Hepatocyte (in vitro differentiated cells): ENCODE measurements at regions not wholly inside any gene's neighbourhood (a gene's known extent, or its start where the extent isn't known, plus 50 kb on each side); places are given as distances from the start of the nearest gene placed in this dataset.

Experiments
- DNase-seq: peaks from one replicate; pipeline ENCODE4 v3.0.0-alpha.2; 2016; ENCODE audit warnings: low spot score
- H2AFZ ChIP-seq: fragments of 200-600 bp; sonication (generic); 2 replicates; pipeline ENCODE4 v1.6.0; 2016; ENCODE audit warnings: antibody characterized with exemption, mild to moderate bottlenecking
- H3K27ac ChIP-seq: fragments of 200-600 bp; sonication (generic); 2 replicates; pipeline ENCODE4 v1.5.1; 2016; ENCODE audit warnings: mild to moderate bottlenecking
- H3K27me3 ChIP-seq: fragments of 200-600 bp; sonication (generic); 2 replicates; pipeline ENCODE4 v1.6.1; 2016
- H3K36me3 ChIP-seq: fragments of 200-600 bp; sonication (generic); replicated peaks from 2 replicates; pipeline ENCODE4 v1.5.1; 2016; ENCODE audit warnings: low read depth; ENCODE audit not compliant: insufficient read depth
- H3K4me1 ChIP-seq: fragments of 200-600 bp; sonication (generic); 2 replicates; pipeline ENCODE4 v1.5.1; 2016; ENCODE audit warnings: mild to moderate bottlenecking, moderate library complexity; ENCODE audit not compliant: insufficient read depth
- H3K4me2 ChIP-seq: fragments of 200-600 bp; sonication (generic); 2 replicates; pipeline ENCODE4 v1.6.0; 2016
- H3K4me3 ChIP-seq: fragments of 200-600 bp; sonication (generic); 2 replicates; pipeline ENCODE4 v1.5.1; 2016; ENCODE audit warnings: mild to moderate bottlenecking
- H3K79me2 ChIP-seq: fragments of 200-600 bp; sonication (generic); 2 replicates; pipeline ENCODE4 v1.6.0; 2017; ENCODE audit warnings: mild to moderate bottlenecking
- H3K9me2 ChIP-seq: fragments of 200-600 bp; sonication (generic); replicated peaks from 2 replicates; pipeline ENCODE4 v1.6.0; 2017; ENCODE audit warnings: mild to moderate bottlenecking; ENCODE audit not compliant: insufficient read depth
- H3K9me3 ChIP-seq: fragments of 200-600 bp; sonication (generic); 2 replicates; pipeline ENCODE4 v1.5.1; 2016; ENCODE audit warnings: low read depth, mild to moderate bottlenecking
- H4K20me1 ChIP-seq: fragments of 200-600 bp; sonication (generic); 2 replicates; pipeline ENCODE4 v1.6.0; 2016; ENCODE audit warnings: mild to moderate bottlenecking; ENCODE audit not compliant: insufficient read depth, poor library complexity, severe bottlenecking
- EZH2 ChIP-seq: fragments of 200-600 bp; sonication (generic); IDR thresholded peaks from 2 replicates; pipeline ENCODE4 v1.6.1; 2016; ENCODE audit warnings: antibody characterized with exemption, mild to moderate bottlenecking, borderline replicate concordance
- EZH2phosphoT487 ChIP-seq: fragments of 200-600 bp; sonication (generic); IDR thresholded peaks from one replicate; pipeline ENCODE4 v1.6.1; 2018; ENCODE audit warnings: antibody characterized with exemption, mild to moderate bottlenecking, low read depth, moderate library complexity; ENCODE audit not compliant: unreplicated experiment, severe bottlenecking
- WGBS: methylation state at CpG from one replicate; pipeline ENCODE4 v1.1.6; 2016; ENCODE audit warnings: low lambda C conversion rate; ENCODE audit errors: missing lambda C conversion rate; 5-methylcytosine and 5-hydroxymethylcytosine counted together
- TF ChIP-seq, protein P1 (sequence below): fragments of 200-600 bp; sonication (generic); IDR thresholded peaks from 2 replicates; pipeline ENCODE4 v1.5.1; 2016; ENCODE audit warnings: antibody characterized with exemption, mild to moderate bottlenecking; ENCODE audit not compliant: poor library complexity

GRCh38 chr12:4143896-4144295 is 129.7 kb upstream of the CCND2 start:
- no peak overlapping the region for H3K27ac ChIP-seq
- no peaks in the 10 kb centered on the region for H4K20me1 ChIP-seq
- no peak overlapping the region for H3K4me2 ChIP-seq
- no peak overlapping the region for H2AFZ ChIP-seq
- no peaks in the 10 kb centered on the region for H3K79me2 ChIP-seq
- H3K36me3 ChIP-seq, result no peaks in the 10 kb centered on the region
- TF ChIP-seq EZH2phosphoT487 (no peak), EZH2 (no peak)
- TF ChIP-seq, protein P1, sequence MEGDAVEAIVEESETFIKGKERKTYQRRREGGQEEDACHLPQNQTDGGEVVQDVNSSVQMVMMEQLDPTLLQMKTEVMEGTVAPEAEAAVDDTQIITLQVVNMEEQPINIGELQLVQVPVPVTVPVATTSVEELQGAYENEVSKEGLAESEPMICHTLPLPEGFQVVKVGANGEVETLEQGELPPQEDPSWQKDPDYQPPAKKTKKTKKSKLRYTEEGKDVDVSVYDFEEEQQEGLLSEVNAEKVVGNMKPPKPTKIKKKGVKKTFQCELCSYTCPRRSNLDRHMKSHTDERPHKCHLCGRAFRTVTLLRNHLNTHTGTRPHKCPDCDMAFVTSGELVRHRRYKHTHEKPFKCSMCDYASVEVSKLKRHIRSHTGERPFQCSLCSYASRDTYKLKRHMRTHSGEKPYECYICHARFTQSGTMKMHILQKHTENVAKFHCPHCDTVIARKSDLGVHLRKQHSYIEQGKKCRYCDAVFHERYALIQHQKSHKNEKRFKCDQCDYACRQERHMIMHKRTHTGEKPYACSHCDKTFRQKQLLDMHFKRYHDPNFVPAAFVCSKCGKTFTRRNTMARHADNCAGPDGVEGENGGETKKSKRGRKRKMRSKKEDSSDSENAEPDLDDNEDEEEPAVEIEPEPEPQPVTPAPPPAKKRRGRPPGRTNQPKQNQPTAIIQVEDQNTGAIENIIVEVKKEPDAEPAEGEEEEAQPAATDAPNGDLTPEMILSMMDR, result no peak
- 86% methylated on average over 6 of the region's 6 CpGs for WGBS
- no peaks in the 10 kb centered on the region for H3K4me1 ChIP-seq
- peaks cover 4% of the 10 kb centered on the region for H3K27me3 ChIP-seq
- no peaks in the 10 kb centered on the region for H3K9me3 ChIP-seq
- no peak overlapping the region for H3K4me3 ChIP-seq
- H3K9me2 ChIP-seq, result no peaks in the 10 kb centered on the region
- DNase-seq, result no peak

DNA sequence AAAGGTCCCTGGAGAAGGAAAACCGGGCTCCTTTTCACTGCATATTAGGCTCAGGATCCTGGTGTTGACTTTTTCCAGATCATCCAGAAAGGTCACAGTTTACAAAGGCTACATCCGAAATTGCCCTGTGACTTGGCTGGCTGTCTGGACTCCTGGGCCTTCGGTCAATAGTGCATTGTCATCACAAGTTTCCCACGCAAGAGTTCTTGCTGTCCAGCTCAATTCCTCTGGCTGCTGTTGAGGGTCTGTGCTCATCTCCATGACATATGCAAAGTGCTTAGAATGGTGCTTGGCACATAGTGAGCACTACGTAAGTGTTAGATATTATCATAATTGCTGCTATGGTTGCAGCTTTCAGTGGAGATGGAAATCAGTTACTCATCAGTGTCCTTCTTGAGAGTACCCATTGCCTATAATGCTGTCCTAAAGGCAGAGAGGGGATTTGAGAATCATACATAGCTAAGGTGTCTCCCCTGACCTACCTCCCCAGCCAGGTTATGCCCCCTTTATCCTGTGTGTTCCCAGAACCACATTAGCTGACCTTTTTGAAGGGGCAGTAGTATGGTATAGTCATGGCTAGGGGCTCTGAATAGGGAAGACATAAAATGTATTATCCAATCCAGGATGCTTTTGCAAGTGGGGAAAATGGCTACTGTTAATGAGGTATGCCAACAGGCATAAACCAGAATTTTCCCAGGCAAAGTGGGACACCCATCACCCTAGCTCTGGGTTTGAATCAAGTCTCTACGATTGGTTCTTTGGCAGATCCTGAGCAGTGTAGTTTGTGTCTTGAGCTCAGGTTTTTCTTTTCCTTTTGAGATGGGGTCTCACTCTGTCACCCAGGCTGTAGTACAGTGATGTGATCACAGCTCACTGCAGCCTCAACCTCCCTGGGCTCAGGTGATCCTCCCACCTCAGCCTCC is 132.0 kb upstream of the CCND2 start:
- Histone ChIP-seq H2AFZ (no peak overlapping the region), H3K36me3 (no peaks in the 10 kb centered on the region), H3K27ac (no peak overlapping the region), H3K4me2 (no peak overlapping the region), H3K9me2 (no peaks in the 10 kb centered on the region), H3K9me3 (no peaks in the 10 kb centered on the region), H3K4me3 (no peak overlapping the region), H3K4me1 (peaks cover under 1% of the 10 kb centered on the region), H3K27me3 (no peaks in the 10 kb centered on the region), H4K20me1 (no peaks in the 10 kb centered on the region), H3K79me2 (no peaks in the 10 kb centered on the region)
- 69% methylated on average over 6 of the region's 6 CpGs for WGBS
- DNase-seq, result no peak
- TF ChIP-seq EZH2phosphoT487 (no peak), EZH2 (no peak)
- TF ChIP-seq, protein P1, result no peak

- no peak for DNase-seq
Observed at GRCh38 chr12:4140581-4141301, 132.8 kb upstream of the CCND2 start.

More at GRCh38 chr12:4140581-4141301, 132.8 kb upstream of the CCND2 start:
- H3K36me3 ChIP-seq, result no peaks in the 10 kb centered on the region
- H3K27ac ChIP-seq, result no peak overlapping the region
- H3K27me3 ChIP-seq, result no peaks in the 10 kb centered on the region
- no peaks in the 10 kb centered on the region for H3K9me3 ChIP-seq
- WGBS, result 78% methylated on average over 8 of the region's 8 CpGs
- H2AFZ ChIP-seq, result no peak overlapping the region
- TF ChIP-seq EZH2phosphoT487, result no peak
- no peak for TF ChIP-seq EZH2
- TF ChIP-seq, protein P1, result no peak
- H3K4me3 ChIP-seq, result no peak overlapping the region
- peaks cover 4% of the 10 kb centered on the region for H3K4me1 ChIP-seq
- no peak overlapping the region for H3K4me2 ChIP-seq
- H3K79me2 ChIP-seq, result no peaks in the 10 kb centered on the region
- H3K9me2 ChIP-seq, result no peaks in the 10 kb centered on the region
- no peaks in the 10 kb centered on the region for H4K20me1 ChIP-seq
